GM23338 (cell line): ENCODE measurements at regions not wholly inside any gene's neighbourhood (a gene's known extent, or its start where the extent isn't known, plus 50 kb on each side); places are given as distances from the start of the nearest gene placed in this dataset.

Source experiments
- EZH2 ChIP-seq: fragments of 200-600 bp; sonication (generic); IDR thresholded peaks from one replicate; pipeline ENCODE4 v1.8.0; 2017; ENCODE audit warnings: antibody characterized with exemption, mild to moderate bottlenecking, low read depth; ENCODE audit not compliant: unreplicated experiment
- ZNF114 ChIP-seq: fragments of 250-450 bp; sonication (Bioruptor Pico); IDR thresholded peaks from 2 replicates; pipeline ENCODE4 v1.5.0; 2020; ENCODE audit warnings: mild to moderate bottlenecking, moderate library complexity
- TF ChIP-seq, protein P1 (sequence below): IDR thresholded peaks from one replicate; pipeline ENCODE4 v1.6.1; 2018; ENCODE audit warnings: antibody characterized with exemption; ENCODE audit not compliant: unreplicated experiment
- TF ChIP-seq, protein P2 (sequence below): fragments of 250-450 bp; sonication (Bioruptor Pico); IDR thresholded peaks from 2 replicates; pipeline ENCODE4 v1.5.0; 2020; ENCODE audit warnings: mild to moderate bottlenecking, moderate library complexity

DNA sequence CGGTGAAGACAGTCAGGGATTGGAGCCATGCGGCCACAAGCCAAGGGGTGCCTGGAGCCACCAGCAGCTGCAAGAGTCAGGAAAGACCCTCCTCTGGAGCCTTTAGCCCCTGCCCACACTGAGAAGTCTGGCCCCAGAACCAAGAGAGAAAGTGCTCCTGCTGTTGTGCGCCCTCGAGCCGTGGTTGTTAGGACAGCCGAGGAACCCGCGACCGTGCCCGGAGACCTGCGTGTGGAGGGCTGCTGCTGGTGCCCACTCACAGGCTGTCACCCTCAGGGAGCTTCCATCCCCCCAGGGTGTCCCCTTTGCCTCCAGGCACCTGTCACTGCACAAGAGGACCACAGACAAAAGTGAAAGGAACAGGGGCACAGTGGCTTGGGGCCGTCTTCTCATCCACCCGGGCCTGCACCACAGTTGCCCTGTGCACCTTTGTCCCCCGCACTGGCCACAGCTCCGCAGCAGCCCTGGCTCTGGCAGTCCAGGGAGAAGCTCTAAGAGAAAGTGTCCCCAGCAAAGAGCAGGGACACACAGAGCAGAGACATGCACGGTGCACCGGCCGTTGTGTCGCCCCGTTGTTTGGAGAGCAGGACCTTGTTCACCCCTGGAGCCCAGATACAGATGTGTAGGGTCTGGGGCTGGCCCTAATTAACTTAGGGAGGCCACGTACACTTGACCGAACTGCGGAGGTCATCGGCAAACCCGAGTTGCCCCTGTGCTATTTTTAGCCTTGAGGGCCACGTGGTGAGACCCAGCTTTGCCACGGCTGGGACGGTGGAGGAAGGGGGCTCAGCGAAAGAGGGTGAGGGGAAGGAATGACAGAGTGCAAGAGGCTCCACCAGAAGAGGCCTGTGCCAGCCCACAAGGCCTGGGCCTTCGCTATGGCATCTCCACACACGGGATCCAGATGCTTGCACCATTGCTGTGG lies 329.2 kb downstream of the C16orf95 start (continued):
- TF ChIP-seq, protein P1, sequence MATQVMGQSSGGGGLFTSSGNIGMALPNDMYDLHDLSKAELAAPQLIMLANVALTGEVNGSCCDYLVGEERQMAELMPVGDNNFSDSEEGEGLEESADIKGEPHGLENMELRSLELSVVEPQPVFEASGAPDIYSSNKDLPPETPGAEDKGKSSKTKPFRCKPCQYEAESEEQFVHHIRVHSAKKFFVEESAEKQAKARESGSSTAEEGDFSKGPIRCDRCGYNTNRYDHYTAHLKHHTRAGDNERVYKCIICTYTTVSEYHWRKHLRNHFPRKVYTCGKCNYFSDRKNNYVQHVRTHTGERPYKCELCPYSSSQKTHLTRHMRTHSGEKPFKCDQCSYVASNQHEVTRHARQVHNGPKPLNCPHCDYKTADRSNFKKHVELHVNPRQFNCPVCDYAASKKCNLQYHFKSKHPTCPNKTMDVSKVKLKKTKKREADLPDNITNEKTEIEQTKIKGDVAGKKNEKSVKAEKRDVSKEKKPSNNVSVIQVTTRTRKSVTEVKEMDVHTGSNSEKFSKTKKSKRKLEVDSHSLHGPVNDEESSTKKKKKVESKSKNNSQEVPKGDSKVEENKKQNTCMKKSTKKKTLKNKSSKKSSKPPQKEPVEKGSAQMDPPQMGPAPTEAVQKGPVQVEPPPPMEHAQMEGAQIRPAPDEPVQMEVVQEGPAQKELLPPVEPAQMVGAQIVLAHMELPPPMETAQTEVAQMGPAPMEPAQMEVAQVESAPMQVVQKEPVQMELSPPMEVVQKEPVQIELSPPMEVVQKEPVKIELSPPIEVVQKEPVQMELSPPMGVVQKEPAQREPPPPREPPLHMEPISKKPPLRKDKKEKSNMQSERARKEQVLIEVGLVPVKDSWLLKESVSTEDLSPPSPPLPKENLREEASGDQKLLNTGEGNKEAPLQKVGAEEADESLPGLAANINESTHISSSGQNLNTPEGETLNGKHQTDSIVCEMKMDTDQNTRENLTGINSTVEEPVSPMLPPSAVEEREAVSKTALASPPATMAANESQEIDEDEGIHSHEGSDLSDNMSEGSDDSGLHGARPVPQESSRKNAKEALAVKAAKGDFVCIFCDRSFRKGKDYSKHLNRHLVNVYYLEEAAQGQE: no peak
- TF ChIP-seq, protein P2, sequence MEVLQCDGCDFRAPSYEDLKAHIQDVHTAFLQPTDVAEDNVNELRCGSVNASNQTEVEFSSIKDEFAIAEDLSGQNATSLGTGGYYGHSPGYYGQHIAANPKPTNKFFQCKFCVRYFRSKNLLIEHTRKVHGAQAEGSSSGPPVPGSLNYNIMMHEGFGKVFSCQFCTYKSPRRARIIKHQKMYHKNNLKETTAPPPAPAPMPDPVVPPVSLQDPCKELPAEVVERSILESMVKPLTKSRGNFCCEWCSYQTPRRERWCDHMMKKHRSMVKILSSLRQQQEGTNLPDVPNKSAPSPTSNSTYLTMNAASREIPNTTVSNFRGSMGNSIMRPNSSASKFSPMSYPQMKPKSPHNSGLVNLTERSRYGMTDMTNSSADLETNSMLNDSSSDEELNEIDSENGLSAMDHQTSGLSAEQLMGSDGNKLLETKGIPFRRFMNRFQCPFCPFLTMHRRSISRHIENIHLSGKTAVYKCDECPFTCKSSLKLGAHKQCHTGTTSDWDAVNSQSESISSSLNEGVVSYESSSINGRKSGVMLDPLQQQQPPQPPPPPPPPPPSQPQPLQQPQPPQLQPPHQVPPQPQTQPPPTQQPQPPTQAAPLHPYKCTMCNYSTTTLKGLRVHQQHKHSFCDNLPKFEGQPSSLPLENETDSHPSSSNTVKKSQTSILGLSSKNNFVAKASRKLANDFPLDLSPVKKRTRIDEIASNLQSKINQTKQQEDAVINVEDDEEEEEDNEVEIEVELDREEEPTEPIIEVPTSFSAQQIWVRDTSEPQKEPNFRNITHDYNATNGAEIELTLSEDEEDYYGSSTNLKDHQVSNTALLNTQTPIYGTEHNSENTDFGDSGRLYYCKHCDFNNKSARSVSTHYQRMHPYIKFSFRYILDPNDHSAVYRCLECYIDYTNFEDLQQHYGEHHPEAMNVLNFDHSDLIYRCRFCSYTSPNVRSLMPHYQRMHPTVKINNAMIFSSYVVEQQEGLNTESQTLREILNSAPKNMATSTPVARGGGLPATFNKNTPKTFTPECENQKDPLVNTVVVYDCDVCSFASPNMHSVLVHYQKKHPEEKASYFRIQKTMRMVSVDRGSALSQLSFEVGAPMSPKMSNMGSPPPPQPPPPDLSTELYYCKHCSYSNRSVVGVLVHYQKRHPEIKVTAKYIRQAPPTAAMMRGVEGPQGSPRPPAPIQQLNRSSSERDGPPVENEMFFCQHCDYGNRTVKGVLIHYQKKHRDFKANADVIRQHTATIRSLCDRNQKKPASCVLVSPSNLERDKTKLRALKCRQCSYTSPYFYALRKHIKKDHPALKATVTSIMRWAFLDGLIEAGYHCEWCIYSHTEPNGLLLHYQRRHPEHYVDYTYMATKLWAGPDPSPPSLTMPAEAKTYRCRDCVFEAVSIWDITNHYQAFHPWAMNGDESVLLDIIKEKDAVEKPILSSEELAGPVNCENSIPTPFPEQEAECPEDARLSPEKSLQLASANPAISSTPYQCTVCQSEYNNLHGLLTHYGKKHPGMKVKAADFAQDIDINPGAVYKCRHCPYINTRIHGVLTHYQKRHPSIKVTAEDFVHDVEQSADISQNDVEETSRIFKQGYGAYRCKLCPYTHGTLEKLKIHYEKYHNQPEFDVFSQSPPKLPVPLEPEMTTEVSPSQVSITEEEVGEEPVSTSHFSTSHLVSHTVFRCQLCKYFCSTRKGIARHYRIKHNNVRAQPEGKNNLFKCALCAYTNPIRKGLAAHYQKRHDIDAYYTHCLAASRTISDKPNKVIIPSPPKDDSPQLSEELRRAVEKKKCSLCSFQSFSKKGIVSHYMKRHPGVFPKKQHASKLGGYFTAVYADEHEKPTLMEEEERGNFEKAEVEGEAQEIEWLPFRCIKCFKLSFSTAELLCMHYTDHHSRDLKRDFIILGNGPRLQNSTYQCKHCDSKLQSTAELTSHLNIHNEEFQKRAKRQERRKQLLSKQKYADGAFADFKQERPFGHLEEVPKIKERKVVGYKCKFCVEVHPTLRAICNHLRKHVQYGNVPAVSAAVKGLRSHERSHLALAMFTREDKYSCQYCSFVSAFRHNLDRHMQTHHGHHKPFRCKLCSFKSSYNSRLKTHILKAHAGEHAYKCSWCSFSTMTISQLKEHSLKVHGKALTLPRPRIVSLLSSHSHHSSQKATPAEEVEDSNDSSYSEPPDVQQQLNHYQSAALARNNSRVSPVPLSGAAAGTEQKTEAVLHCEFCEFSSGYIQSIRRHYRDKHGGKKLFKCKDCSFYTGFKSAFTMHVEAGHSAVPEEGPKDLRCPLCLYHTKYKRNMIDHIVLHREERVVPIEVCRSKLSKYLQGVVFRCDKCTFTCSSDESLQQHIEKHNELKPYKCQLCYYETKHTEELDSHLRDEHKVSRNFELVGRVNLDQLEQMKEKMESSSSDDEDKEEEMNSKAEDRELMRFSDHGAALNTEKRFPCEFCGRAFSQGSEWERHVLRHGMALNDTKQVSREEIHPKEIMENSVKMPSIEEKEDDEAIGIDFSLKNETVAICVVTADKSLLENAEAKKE (CRISPR knock-in tag): no peak
- TF ChIP-seq EZH2 (no peak), ZNF114 (CRISPR knock-in tag) (no peak)
